Epidermal melanocyte (primary cell): ENCODE measurements at regions not wholly inside any gene's neighbourhood (a gene's known extent, or its start where the extent isn't known, plus 50 kb on each side); places are given as distances from the start of the nearest gene placed in this dataset.
"Not testable (repeated sequence)": the region's sequence is repeated elsewhere in the genome, so short reads cannot be mapped to it uniquely, and the experiment has no call there.

Source experiments
- DNase-seq: peaks from one replicate; pipeline ENCODE4 v3.0.0; 2011; ENCODE audit warnings: low spot score; ENCODE audit not compliant: insufficient read length

DNA sequence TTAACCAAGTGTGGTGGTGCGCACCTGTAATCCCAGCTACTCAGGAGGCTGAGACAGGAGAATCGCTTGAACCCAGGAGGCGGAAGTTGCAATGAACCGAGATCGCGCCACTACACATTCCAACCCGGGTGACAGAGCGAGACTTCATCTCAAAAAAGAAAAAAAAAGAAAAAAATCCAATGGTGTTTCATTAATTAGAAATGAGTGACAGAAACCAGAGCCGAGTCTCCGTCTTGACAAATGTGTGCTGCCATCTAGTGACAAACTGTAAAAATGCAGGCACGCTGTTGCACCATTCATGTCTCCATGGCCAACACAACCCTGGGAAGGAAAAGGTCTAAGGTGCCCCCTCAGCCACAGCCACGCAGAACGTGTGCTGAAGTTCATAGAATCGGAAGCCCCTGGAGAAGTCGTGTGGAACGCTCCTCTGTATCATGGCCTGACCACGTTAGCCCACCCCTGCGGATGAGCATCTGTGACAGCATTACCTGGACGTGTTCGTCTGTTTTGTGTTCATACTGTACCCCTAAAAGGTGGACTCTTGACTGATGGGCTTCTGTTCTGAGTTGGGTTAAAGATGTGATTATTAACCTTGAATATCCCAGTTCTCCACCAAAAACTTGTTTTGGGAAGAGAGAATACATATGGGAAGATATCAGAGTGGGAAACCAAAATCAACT is 94.9 kb downstream of the LYZL2 start:
- peak; percentile 81 for DNase-seq

DNA sequence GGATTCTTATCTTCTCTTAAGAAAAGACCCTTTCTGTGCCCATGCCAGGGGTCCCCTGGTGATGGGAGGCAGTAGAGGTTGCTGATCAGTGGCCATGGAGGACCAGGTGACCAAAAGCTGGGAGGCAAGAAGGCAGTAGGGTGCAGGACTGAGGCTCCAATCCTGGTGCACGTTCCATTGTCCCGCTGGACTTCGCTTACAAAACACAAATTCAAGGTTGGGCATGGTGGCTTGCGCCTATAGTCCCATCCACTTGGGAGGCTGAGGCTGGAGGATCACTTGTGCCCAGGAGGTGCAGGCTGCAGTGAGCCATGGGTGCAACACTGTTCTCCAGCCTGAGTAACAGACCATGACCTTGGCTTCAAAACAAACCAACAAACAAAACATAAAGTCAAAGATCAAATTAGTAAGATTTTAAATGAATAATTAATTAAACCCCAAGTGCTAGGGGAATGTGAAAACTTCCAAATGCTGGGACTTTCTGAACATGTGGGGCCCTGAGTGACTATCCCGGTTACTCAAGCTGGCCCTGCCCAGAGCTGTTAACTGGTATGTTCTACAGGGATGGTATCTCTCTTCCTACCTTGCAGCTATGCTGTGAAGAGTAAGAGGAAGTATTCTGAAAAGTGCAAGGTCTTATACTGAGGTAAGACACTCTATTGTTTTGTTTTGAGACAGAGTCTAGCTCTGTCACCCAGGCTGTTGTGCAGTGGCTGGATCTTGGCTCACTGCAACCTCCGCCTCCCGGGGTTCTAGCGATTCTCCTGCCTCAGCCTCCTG is 97.6 kb downstream of the LYZL2 start:
- no peak for DNase-seq

DNA sequence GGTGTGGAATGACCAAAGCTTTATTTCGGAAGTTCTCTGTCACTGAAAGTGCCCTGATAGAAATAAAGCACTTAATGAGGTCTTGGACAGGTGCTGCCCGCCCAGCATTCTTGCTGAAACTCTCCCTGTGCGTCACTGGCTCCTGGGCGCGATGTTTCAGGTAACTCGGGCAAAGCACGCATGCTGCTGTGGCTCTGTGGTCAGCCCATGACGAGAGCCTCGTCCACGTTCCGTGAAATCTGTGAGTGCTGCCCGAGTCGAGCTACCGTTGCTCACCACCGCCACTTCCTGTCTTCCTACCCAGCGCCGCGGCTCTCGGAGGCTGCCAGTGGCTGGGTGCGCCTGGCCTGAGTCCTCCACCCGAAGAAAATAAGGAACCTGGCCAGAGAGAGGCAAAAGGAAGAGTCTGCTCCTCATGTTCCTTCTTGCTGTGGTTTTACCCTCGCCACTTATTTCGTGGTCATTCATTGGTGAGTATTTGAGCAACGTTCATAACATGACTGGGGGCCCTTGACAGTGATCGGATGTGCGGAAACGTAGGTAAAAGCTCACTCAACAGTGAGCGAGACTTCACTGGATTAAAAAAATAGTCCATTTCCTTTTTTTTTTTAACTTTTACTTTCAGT is 95.5 kb downstream of the MAP3K8 start:
- DNase-seq, result no peak

DNA sequence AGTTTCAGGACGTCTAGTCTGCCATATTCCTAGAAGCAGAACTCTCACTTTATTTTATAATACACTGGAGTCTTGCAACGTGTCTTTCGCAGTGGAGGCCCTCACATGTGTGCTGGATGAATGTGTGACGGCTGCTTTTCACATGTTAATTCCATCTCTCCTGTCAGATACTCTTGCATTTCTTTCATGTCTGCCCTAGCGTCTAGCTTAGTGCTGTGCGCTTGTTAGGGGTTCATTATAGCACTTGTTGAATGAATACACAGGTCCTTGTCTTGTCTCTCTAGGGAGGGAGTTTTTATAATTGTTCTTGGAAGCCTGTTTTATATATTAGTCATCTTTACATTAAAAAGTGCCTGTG is 94.4 kb downstream of the MAP3K8 start:
- no peak for DNase-seq

DNA sequence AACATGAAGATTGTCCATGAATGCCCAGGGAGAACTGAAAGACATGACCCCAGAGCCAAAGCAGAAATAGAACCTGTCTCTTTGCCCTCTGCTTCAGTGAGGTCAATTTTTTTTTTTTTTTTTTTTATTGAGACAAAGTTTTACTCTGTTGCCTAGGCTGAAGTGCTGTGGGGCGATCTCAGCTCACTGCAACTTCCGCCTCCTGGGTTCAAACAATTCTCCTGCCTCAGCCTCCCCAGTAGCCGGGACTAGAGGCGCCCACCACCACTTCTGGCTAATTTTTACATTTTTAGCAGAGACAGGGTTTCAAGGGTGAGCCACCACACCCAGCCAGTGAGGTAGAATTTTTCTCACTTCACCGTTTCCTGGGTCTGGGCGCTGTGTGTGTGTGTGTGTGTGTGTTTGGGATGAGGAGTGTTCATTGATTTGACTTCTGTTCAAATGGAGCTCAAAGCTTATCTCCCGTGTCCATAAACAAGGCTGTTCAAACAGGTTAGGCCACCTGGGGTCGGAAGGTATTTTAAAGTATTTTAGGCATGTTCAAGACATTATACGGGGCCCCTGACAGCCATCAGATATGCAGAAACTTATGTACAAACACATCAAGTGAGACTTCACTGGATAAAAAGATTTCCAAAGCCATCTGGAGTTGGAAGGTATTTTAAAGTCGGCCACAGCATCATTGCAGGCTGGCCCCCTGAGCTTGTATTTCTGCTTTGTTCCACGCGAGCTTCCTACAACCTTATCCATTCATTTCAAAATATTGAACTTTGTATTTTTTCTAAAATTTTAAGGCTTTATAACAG is 93.8 kb downstream of the MAP3K8 start:
- DNase-seq, result no peak

DNA sequence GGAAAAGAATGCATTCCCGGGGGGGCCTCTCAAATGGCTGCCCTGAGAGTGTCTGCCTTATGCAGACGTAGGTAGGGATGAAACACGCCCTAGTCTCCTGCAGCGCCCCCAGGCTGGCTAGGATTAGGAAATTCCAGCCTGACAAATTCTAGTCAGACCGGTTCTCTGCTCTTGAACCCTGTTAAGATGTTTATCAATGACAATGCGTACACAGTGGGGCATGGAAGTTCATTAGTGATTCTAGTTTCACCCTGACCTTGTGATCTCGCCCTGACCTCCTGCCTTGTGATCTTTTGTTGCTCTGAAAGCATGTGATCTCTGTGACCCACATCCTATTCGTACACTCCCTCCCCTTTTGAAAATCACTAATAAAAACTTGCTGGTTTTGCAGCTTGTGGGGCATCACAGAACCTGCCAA is 88.7 kb downstream of the MAP3K8 start:
- DNase-seq, result not testable (repeated sequence)

DNA sequence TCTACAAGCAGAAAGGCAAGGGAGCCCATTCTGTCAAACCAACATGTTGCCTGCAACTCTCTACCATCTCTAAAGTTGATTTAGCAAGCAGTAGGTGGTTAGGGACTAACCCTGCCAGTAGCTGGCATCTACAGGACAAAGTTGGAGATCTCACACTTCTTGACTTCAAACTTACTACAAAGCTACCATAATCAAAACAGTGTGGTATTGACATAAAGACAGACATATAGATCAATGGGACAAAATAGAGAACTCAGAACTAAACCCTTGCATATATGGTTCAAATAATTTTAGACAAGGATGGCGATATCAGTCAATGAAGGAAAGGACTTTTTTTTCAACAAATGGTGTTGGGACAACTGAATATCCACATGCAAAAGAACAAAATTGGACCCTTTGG is 84.9 kb downstream of the MAP3K8 start:
- no peak for DNase-seq
